HG02885 (cell line): ENCODE measurements at regions not wholly inside any gene's neighbourhood (a gene's known extent, or its start where the extent isn't known, plus 50 kb on each side); places are given as distances from the start of the nearest gene placed in this dataset.

Experiments used
- ATAC-seq: cut with Tn5 transposase; IDR thresholded peaks from one replicate; pipeline ENCODE4 v1.9.1; 2021; ENCODE audit warnings: mild to moderate bottlenecking; ENCODE audit not compliant: unreplicated experiment, poor library complexity

- ATAC-seq, result no peak
Measured at GRCh38 chr6:91645811-91646210, 1058.9 kb upstream of the MAP3K7 start.

GRCh38 chr6:91637217-91637616 is 1050.3 kb upstream of the MAP3K7 start:
- no peak for ATAC-seq

- ATAC-seq, result no peak
Measured at GRCh38 chr6:91634791-91635190, 1047.9 kb upstream of the MAP3K7 start.

- ATAC-seq, result no peak
Measured at GRCh38 chr6:91633374-91634111, 1046.7 kb upstream of the MAP3K7 start.

GRCh38 chr6:91632308-91632707 is 1045.4 kb upstream of the MAP3K7 start:
- ATAC-seq, result no peak

GRCh38 chr6:91631227-91631626 is 1044.4 kb upstream of the MAP3K7 start:
- no peak for ATAC-seq

- no peak for ATAC-seq
Measured at GRCh38 chr6:91626911-91627310, 1040.0 kb upstream of the MAP3K7 start.

GRCh38 chr6:91613481-91613880 is 1026.6 kb upstream of the MAP3K7 start:
- ATAC-seq, result no peak

GRCh38 chr6:91611190-91611589 is 1024.3 kb upstream of the MAP3K7 start:
- ATAC-seq, result no peak

GRCh38 chr6:91608428-91608827 is 1021.6 kb upstream of the MAP3K7 start:
- no peak for ATAC-seq

GRCh38 chr6:91606148-91606901 is 1019.5 kb upstream of the MAP3K7 start:
- no peak for ATAC-seq

GRCh38 chr6:91600561-91600960 is 1013.7 kb upstream of the MAP3K7 start:
- no peak for ATAC-seq

GRCh38 chr6:91590191-91590590 is 1003.3 kb upstream of the MAP3K7 start:
- no peak for ATAC-seq

GRCh38 chr6:91580635-91581034 is 993.8 kb upstream of the MAP3K7 start:
- ATAC-seq, result no peak

- ATAC-seq, result no peak
Measured at GRCh38 chr6:91575032-91575431, 988.2 kb upstream of the MAP3K7 start.

GRCh38 chr6:91573826-91574416 is 987.0 kb upstream of the MAP3K7 start:
- no peak for ATAC-seq

GRCh38 chr6:91572878-91573277 is 986.0 kb upstream of the MAP3K7 start:
- ATAC-seq, result no peak

- no peak for ATAC-seq
Measured at GRCh38 chr6:91569071-91569470, 982.2 kb upstream of the MAP3K7 start.

GRCh38 chr6:91566467-91566866 is 979.6 kb upstream of the MAP3K7 start:
- no peak for ATAC-seq

- no peak for ATAC-seq
Measured at GRCh38 chr6:91565207-91565606, 978.3 kb upstream of the MAP3K7 start.

- no peak for ATAC-seq
Measured at GRCh38 chr6:91562955-91563354, 976.1 kb upstream of the MAP3K7 start.
